Medulla oblongata (tissue), 1 donor: ENCODE measurements at regions not wholly inside any gene's neighbourhood (a gene's known extent, or its start where the extent isn't known, plus 50 kb on each side); places are given as distances from the start of the nearest gene placed in this dataset.
A peak's percentile ranks its signal among the peaks of the same experiment; 100 is the strongest.
"Not testable (repeated sequence)": the region's sequence is repeated elsewhere in the genome, so short reads cannot be mapped to it uniquely, and the experiment has no call there.

Experiments
- DNase-seq: peaks from one replicate; pipeline ENCODE4 v3.0.0-alpha.2; 2015; ENCODE audit errors: extremely low spot score

DNA sequence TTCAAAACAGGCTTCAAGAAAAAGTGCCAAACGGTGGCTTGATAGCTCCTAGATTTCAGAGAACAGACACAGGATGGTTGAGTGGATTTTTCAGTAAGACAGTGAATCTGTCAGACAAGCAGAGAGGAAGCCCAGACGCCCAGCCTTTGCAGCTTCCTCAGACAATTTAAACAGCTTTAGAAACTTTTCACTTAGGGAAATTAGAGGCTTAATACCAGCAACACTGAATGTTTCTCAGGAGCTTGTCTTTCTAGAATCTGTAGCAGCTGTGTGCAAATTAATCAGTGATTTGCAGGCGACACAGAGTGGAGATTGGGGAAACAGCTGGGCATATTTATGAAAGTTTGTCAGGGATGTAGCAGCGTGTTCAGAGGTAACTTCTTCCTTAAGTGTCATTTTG is 362.1 kb downstream of the GALC start:
- no peak for DNase-seq

DNA sequence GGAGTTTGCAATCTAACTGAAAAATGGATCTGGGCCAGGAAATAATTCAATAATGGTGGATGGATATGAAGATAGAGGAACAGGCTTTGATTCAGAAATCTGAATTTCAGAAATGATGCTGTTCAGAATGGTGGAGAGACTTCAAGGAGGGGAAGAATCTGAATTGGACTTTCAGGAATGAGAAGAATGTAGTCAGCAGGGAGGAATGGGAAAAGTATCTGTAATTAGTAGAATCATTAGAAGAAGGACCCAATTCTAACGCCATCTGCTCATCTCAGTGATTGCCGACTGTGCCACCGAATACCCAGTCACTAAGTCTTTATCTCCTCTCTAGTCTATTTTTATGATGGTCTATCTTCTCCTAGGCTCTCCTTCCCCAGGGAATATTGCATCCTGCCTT is 363.2 kb downstream of the GALC start:
- DNase-seq: no peak

DNA sequence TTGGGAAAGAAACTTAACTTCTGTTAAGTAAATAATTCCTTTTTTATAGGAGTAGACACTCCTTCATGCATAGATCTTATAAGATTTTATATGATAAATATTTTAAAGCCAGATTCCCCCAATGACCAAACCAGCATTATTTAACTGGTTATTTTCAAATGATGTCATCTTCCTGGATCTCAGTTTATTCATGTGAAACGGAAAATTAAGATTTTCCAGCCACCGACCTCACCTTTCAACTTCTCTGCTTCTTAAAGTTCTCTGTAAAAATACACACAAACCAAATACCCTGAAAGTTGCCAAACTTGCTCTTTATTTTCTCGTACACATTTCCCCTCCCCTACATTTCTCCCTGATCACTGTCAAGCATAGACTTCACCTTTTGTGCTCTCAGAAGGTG is 364.2 kb downstream of the GALC start:
- no peak for DNase-seq

DNA sequence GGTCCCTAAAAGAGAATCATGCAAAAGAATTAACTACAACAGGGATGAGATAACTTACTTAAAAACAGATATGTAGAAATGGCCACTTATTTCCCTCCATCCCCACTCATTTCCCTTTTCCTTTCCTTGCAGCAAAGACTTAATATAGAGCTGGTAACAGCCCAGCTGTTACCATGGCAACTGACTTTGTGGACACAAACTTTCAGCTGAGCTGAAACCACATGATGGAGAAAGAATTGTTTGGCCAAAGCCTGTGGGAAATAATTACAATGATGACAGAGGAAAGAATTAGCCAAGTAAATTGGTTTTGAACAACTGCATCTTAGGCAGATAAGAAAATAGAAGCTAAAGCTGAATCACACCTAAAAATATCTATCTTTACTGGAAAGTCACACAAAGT is 364.9 kb downstream of the GALC start:
- DNase-seq: peak; percentile 52

DNA sequence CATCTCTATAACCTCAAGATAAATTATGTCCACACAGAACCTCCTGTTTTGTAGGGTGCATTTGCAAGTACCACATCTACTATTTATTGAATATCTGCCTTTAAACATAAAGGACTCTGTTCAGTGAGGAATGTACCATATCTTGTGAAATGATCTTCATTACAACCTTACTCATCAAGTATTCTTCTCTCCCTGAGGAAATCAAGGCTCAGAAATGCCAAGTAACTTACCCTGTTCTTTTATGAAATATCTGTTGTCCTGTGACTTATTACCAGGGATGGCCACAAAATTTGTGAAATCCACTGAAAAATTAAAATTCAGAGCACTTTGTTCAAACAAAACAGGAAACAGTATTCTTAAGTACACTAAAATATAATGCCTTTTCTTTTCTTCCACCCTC is 366.7 kb downstream of the GALC start:
- DNase-seq: no peak

DNA sequence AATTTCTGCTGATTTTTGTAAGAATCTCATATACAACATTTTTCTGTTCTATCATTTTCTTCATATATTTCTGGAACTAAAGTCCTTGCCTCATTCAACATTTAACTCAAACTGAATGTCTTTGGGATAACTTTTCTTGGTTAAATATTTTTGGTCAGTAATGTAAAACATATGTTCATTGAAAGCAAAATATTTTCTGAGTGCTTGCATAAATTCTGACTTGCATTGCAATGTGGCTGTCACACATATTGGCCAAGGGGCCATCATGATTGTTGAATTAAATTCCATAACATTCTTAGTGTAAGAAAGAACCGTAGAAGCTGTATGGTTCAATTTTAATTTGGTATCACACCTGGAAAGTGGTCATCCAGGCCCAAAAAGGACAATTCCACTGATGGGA is 369.4 kb downstream of the GALC start:
- no peak for DNase-seq

DNA sequence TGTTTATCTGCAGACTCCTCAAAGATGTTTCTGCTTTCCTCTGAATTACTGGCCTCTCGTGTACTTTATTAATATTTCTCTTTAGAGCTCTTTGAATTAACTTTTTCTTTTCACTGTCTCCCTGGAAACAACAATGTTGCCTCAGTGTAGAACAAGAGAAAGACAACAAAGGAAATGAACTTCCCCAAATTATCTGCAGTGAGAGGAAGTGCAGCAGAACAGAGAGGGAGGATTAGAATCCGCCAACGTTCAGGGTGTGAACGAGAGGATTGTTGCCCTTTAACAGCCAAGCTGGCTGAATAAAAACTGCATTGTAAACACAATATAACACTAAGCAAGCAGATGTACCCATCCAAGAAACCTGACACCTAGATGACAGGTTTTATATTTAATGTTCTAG is 375.9 kb downstream of the GALC start:
- no peak for DNase-seq

DNA sequence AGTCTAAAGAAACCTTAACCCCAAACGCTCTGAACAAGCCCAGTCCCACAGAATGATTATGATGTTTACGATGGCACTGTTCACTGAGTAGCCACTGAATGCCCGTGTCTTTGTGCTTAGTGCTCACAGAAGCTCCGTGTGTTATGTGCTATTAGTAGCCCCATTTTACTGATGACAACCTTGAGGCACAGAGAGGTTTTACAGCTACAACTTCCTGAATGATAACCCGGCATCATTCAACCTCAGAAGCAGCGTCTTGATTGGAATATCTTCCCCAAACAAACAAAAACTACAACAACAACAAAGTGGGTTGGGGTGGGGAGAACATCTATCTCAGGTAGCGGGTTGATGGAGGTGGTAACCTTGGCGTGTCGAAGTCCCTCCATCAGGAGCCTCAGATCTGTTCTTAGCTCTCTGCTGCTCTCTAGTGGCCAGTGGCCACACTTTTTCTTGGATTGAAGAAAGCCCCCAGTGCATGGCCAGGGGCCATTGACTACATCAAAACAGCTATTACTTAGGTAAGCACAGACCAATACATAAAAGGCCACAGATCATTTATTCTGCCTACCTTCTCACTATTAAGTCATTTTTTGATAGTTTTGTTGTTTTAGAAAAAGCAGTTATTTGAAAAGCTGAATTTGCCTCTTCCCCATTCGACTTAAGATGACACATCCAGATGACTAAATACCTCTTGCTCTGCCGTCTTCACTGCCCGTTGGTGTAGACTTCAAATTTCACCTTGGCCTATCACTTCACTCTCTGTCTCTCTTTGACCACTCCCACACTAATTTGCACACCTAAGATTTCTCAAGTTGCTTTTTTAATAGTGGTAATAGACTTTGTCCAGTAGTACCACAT is 376.9 kb downstream of the GALC start:
- DNase-seq: peak; percentile 72

DNA sequence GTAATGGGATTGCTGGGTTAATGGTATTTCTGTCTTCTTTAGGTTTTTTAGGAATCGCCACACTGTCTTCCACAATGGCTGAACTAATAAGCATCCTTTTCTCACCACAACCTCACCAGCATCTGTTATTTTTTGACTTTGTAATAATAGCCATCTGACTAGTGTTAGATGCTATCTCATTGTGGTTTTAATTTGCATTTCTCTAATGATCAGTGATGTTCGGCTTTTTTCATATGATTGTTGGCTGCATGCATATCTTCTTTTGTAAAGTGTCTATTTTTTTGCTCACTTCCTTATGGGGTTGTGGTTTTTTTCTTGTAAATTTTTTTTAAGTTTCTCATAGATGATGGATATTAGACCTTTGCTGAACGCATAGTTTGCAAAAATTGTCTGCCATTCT is 377.9 kb downstream of the GALC start:
- DNase-seq: no peak

DNA sequence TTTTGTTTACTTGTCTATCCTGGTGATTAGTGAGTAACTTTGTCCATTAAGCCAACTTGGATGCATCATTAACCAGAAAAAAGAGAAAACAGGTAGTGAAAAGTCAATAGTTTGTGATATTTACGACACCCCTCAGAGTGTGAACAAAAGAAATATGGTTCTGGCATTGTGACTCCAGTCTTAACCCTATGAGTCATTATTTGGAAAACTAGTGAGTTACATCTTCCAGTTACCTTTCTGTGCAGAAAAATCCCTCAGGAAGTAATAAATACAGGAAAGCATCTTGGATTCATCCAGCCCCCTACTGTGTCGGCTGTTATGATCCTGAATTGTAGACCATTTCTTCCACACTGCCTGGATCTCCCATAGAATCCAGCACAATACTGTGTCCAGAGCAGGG is 379.1 kb downstream of the GALC start:
- DNase-seq: no peak

DNA sequence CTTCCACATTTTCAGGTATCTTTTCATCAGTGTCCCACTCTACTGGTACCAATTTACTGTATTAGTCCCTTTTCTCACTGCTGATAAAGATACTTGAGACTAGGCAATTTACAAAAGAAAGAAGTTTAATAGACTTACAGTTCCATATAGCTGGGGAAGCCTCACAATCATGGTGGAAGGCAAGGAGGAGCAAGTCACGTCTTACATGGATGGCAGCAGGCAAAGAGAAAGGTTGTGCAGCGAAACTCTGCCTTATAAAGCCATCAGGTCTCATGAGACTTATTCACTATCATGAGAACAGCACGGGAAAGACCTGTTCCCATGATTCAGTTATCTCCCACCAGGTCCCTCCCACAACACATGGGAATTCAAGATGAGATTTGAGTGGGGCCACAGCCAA is 385.9 kb downstream of the GALC start:
- not testable (repeated sequence) for DNase-seq

DNA sequence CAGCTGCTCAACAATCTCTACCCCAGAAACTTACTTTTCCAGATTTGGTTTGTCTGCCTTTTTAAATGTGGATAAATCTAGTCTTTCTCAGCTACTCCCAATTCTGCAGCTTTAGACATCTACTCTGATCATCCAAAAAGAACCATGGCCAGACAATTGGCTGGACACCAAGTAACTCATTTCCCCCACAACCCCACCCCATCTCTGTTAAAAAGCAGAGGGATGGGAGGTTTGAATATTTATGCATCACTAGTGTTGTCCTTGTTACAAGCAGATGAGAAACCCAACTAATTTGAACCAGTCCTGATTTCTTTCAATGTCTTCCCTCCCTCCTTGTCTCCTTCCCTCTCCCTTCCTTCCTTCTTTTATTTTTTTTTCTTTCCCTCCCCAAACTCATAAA is 391.9 kb downstream of the GALC start:
- DNase-seq: no peak

DNA sequence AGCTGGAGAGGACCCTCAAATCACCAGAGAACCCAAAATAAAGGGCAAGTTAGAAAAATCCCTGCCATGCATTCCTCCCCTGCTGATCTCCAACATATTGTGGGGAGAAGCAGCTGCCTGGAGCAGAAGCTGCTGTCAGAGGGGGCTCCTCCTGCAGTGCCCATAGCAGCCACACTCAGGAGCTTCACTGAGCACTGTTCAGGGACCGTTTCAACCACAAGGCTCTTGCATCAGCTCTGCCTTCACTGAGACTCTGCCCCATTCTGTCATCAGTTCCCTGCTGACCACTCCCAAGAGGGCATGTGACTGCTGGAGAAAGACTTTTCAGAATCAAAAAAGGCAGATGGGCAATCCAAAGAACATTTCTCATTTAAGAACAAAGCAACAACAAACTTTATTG is 392.7 kb downstream of the GALC start:
- DNase-seq: no peak

DNA sequence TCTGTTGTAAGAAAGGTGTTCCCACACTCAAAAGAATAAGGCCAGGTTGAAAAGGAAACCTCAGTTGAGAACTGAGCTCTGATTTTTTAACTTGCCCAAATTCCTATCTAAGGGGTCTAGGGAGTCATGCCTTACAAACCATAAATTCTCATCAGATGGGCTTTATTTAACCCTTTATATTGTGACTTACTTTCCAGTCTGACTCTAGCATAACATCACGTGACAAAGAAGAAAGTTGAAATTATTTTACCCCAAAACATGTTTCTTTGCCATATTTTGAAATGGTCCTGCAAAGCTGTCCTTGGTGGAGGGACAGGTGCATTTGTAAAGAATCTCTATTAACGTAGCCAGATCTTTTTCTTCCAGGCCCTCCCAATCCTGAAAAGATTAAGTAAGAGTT is 411.7 kb downstream of the GALC start:
- no peak for DNase-seq

DNA sequence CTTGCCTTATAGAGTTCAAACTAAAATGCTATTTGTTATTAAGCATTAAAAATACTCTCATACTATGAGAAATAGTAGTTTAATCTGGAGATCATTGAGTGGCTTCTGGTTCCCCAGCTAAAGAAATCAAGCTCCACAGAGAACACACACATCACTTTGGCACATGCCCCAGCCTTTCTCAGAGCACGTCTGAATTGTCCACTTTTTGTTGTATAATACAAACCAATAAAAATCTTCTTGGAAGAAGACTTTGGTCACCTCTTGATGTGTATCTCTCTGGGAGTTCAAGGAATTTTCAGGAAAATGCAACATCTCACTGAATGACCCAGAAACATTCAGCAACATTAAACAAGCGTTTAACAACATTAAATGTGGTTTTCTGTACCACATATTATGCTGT is 413.9 kb downstream of the GALC start:
- DNase-seq: no peak

DNA sequence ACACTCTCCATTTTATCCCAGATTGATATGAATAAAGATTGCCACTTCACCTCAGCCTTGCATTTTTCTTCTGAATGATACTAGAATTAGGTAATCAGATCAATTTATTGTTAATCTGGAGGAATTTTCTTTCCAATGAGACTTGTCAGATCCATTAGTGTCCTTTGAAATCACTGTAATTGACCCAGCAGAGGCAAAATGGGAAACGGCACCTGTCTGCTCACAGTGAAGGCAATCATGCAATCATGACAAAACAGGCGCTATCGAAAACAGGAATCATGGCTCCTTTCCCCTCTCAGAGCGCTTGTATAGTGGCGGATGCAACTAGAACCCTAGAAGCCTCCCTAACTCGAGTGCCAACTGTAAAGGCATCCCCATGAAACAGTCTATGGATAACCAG is 417.6 kb downstream of the GALC start:
- no peak for DNase-seq

DNA sequence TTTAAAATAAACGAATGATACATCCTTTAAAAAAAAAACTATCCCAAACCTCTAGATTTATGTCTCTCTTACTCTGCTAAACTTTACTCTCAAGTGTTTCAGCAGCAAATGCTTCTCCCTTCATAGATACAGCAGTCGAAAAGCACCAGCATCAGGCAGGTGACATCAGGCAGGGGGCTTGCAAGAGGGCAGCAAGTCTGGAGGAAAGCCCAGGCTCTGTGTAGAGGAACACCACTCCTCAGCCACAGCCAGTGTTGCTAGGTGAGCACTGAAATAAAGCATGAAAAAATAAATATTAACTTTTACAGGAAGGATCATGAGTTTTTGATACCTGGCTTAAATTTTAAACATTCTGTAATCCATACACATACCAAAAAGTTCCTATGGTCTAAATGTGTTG is 419.4 kb downstream of the GALC start:
- DNase-seq: no peak

DNA sequence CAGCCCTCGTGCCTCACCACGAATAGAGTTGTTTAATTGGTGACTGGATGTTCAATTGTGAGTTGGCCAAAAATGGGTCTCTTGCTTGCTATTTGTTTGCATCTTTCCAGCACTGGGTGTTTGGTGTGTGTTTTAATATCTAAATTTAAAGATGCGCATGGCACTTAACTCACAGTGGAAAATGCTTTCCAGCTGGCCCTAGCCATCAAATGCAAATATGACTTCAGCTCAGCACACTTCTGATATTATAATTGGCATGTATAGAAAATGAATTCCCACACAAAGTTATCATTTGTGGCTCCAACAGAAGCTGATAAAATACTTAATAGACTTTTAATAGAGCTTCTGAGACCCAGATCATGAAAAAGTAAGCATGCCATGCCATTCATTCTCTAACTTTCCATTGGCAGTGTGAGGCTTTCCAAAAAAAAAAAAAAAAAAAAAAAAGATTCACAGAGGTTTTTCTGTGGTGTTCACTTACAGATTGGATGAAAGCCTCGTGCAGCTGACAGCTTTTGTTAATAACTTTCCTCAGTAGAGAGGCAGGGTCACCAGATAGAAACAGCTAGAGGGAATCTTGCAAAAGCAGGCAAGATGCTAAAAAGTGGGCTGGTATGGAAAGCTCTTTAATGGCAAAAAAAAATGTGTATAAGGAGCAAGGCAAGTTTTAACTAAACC is 425.2 kb downstream of the GALC start:
- no peak for DNase-seq

DNA sequence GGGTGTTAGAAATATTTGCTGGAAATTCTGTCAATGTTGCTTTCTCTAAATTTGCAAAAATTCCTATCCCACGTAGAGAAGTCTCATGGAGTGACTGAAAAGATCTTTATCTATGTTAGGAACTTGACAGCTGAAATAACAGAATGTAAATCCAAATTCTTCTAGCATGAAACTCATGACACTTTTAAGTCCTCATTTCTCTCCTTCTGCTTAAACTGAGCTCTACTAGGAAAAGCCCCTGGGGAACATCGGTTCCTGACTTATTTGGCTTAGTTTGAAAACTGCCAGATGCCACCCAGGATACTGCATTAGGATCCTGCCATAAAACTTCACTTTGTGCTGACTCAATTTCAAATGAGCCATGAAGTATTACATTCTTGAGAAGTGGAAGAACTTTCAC is 426.0 kb downstream of the GALC start:
- DNase-seq: peak; percentile 9

DNA sequence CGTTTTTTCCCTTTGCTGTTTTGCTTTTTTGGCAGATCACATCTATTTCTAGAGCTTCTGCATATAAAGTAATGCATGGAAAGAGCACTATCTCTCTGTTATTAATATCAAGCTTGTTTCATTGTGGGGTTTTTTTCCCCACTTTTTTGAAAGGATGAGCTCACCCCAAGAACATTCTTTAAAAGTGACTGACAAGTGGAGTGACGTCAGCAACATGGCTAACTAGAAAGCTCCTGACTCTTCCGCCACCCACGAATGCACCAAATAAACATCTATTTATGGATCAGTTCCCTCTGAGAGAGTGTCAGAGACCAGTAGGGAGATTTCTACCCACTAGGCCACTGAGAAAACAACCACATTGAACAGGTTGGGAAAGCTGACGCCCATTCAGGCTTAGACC is 445.4 kb downstream of the GALC start:
- DNase-seq: no peak

DNA sequence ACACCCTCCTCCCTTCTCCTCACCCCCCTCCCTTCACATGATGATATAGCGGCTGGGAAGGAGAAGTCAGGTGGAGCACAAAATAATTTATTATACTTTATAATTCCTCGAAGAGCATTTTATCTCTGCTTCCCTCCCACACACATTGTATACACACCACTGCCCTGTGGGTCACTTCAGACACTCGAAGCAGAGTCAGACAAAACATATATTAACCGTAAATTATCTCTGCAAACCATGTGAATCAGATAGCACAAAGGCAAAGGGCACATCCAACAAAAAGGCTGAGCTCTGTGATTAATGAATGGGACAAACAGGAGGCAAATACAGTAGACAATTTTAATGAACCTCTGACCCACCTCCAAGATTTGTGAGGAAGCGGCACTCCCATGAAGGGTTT is 450.7 kb downstream of the GALC start:
- DNase-seq: no peak

DNA sequence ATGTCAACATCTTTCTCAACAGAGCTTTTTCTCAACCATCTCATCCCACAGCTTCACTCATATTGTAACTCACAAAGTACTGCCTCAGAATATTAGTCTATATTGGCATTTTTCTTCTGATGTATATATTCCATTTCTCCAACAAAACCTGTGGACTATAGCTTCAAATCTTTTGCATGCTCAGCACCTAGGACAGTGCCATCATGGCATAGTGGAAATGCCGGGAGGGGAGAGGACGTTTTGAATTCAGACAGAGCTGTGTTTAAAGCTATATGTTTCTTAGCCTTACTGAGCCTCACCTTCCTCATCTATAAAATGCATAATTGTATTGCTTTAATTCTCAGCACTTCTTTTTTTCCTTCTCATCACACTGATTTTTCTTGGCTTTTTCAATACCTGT is 452.6 kb downstream of the GALC start:
- DNase-seq: no peak

DNA sequence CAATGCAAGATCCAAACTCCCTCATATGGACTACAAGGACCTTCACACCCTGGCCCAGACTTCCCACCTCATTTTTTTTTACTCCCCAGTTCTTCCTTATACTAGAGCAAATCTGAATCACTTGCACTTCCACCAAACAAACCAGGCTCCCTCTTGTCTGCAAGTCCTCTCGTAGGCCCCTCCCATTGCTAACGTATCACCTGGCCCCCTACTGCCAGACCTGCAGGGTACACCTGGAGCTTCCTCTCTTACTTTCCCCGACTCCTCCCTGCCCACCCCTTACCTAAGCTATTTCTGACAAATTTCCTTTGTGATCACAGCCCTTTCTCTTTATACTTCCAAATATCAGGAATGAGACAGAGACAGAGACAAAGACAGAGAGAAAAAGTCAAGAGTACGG is 463.9 kb downstream of the GALC start:
- DNase-seq: no peak

DNA sequence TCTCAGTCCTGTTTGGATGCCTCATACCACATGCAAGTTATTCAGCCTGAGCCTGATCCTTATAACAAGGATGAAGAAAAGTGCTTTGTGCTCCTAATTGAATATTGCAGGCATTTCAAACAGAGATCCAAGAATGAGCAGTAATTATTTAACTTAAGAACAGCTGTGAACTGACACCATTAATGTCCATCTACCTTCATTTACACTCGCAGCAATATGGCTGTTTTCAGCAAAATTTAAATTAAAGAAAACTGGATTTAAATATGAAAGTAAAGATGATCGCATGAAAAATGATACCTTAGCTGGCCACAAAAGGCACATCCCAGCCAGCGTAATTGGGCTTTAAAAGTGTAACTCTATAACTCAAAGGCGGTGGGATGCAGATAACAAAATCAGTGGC is 466.3 kb downstream of the GALC start:
- DNase-seq: peak; percentile 3
